ENCODE measurements at regions not wholly inside any gene's neighbourhood (a gene's known extent, or its start where the extent isn't known, plus 50 kb on each side); places are given as distances from the start of the nearest gene placed in this dataset.
A peak's percentile ranks its signal among the peaks of the same experiment; 100 is the strongest.

DNA sequence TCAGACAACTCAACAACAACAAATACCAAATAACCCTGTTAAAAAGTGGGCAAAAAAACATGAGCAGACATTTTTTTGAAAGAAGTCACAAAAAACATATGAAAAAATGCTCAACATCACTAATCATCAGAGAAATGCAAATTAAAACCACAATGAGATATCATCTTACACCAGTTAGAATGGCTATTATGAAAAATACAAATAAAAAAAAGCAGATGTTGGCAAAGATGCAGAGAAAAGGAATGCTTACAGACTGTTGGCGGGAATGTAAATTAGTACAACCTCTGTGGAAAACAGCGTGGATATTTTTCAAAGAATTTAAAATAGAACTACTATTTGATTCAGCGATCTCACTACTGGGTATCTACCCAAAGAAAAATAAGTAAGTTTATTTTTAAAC is 114.0 kb downstream of the SLC38A4 start:
- Mint-ChIP-seq H3K27me3 (ENCODE audit: insufficient read depth) (no peaks in the 10 kb centered on the region; the same call in 1 of the 2 replicates), H3K27ac (no peak overlapping the region; the same call in 1 of the 2 replicates), H3K4me1 (ENCODE audit: low read depth) (peaks cover 12% of the 10 kb centered on the region), H3K9me3 (no peaks in the 10 kb centered on the region), H3K4me3 (no peak overlapping the region), H3K36me3 (ENCODE audit: low read depth) (no peaks in the 10 kb centered on the region)
- DNase-seq: peak; percentile 53
- TF ChIP-seq, protein P1, sequence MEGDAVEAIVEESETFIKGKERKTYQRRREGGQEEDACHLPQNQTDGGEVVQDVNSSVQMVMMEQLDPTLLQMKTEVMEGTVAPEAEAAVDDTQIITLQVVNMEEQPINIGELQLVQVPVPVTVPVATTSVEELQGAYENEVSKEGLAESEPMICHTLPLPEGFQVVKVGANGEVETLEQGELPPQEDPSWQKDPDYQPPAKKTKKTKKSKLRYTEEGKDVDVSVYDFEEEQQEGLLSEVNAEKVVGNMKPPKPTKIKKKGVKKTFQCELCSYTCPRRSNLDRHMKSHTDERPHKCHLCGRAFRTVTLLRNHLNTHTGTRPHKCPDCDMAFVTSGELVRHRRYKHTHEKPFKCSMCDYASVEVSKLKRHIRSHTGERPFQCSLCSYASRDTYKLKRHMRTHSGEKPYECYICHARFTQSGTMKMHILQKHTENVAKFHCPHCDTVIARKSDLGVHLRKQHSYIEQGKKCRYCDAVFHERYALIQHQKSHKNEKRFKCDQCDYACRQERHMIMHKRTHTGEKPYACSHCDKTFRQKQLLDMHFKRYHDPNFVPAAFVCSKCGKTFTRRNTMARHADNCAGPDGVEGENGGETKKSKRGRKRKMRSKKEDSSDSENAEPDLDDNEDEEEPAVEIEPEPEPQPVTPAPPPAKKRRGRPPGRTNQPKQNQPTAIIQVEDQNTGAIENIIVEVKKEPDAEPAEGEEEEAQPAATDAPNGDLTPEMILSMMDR (IDR thresholded peaks at IDR 0.05): no peak

DNA sequence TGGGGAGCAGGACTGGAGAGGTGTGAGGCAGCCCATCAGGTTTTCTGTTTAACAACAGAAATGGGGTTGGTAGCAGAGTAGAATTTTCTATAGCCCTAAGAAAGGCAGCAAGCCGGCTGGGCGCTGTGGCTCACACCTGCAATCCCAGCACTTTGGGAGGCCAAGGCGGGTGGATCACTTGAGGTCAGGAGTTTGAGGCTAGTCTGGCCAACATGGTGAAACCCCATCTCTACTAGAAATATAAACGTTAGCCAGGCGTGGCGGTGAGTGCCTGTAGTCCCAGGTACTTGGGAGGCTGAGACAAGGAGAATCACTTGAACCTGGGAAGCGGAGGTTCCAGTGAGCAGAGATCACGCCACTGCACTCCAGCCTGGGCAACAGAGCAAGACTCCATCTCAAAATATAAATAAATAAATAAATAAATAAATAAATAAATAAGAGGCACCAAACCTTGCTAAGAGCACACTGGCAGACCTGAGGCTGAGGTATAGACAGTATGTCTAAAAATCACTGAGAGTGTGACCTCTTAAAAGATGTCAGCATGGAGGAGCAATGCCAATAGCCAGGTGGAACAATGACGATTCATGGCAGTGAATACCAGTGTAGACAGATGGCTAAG is 115.6 kb downstream of the SLC38A4 start:
- Mint-ChIP-seq H3K4me1 (ENCODE audit: low read depth) (peaks cover 12% of the 10 kb centered on the region), H3K4me3 (no peak overlapping the region), H3K9me3 (no peaks in the 10 kb centered on the region), H3K27me3 (ENCODE audit: insufficient read depth) (no peaks in the 10 kb centered on the region; the same call in 1 of the 2 replicates), H3K27ac (no peak overlapping the region), H3K36me3 (ENCODE audit: low read depth) (no peaks in the 10 kb centered on the region)
- no peak for DNase-seq
- TF ChIP-seq, protein P1 (IDR thresholded peaks at IDR 0.05): no peak

DNA sequence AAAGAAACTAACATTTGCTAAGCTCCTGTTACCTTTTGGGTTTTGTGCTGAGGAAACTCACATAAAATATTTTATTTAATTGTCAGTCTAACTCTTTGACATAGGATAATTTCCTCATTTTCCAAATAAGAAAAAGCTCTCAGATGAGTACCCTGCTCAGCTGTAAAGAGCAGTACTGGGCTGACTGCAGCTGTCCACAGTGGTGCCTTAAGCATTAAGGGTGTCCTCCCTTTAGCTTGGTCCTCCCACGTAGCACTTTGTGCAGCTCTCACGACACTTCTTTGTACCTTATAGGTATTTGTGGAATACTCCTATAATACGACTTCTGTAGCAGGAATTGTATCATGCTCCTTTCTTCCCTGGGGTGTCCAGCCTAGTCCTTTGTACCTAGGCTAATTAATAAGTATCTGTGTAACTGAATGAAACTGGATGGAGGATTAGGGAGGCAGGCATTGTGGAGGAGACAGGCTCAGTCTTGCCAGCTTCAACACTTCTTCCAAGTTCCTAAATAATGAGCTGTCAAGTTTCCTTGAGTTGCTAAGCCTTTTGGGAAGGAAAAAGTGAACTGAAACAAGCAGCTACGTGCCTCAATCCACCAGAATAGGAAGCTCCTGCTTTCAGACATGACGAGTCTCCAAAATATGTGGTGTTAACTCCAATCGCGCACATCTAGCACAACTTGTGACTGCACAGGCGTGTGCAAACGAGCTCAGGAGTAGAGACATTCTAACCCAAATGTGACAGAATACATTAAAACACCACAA is 123.0 kb downstream of the SLC38A4 start:
- Mint-ChIP-seq H3K27ac (no peak overlapping the region), H3K4me1 (ENCODE audit: low read depth) (peaks cover 10% of the 10 kb centered on the region), H3K9me3 (peaks cover 3% of the 10 kb centered on the region), H3K27me3 (ENCODE audit: insufficient read depth) (no peaks in the 10 kb centered on the region), H3K4me3 (no peak overlapping the region), H3K36me3 (ENCODE audit: low read depth) (peaks cover 3% of the 10 kb centered on the region; the same call in 1 of the 2 replicates)
- no peak for DNase-seq
- TF ChIP-seq, protein P1 (IDR thresholded peaks at IDR 0.05): no peak

DNA sequence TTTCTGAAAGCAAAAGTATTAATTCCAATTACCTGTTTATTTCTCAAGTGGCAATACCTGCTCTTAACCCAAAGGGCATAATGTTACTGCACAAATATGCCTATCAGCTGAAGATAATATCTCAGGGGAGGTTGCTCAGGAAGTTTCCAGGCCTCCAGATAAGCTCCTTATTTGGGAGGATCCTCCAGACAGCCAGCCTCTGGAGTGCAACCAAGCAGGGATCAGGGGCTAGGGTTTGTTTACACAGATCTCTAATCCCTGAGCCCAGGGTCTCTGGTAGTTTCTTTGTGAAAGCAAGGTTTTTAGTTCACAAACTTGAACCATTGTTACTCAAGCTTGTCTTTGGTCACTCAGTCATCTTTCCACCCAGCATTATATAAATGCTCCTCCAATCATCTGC is 124.4 kb downstream of the SLC38A4 start:
- H3K4me1 Mint-ChIP-seq (ENCODE audit: low read depth): peaks cover 10% of the 10 kb centered on the region
- H3K27me3 Mint-ChIP-seq (ENCODE audit: insufficient read depth): no peaks in the 10 kb centered on the region
- TF ChIP-seq, protein P1 (IDR thresholded peaks at IDR 0.05): no peak
- no peak overlapping the region for H3K27ac Mint-ChIP-seq
- peaks cover 4% of the 10 kb centered on the region for H3K9me3 Mint-ChIP-seq
- H3K36me3 Mint-ChIP-seq (ENCODE audit: low read depth): peaks cover 8% of the 10 kb centered on the region; the same call in 1 of the 2 replicates
- no peak for DNase-seq
- no peak overlapping the region for H3K4me3 Mint-ChIP-seq

DNA sequence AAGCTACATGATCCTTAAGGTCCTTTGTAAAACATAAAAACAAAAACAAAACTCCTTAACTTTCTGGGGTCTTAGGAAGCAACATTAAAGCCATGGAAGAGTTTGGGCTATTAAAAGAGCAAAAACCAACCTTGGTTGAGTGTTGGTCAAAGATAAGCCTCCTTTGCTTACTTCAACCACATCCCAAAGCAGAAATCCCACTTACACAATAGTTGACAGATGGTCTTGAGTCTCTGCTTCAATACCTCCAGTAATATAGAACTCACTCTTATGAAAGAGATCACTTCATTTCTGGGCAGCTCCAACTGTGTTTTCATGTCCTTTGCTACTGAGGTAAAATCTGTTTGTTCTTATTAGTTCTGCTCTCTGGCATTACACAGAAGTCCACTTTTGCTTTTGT is 125.8 kb downstream of the SLC38A4 start:
- peaks cover 8% of the 10 kb centered on the region; the same call in 1 of the 2 replicates for H3K36me3 Mint-ChIP-seq (ENCODE audit: low read depth)
- H3K27ac Mint-ChIP-seq: no peak overlapping the region
- TF ChIP-seq, protein P1 (IDR thresholded peaks at IDR 0.05): no peak
- peaks cover 4% of the 10 kb centered on the region for H3K9me3 Mint-ChIP-seq
- no peaks in the 10 kb centered on the region for H3K27me3 Mint-ChIP-seq (ENCODE audit: insufficient read depth)
- DNase-seq: no peak
- peaks cover 10% of the 10 kb centered on the region for H3K4me1 Mint-ChIP-seq (ENCODE audit: low read depth)
- no peak overlapping the region for H3K4me3 Mint-ChIP-seq

All from HFFc6 (cell line).